ENCODE measurements at regions not wholly inside any gene's neighbourhood (a gene's known extent, or its start where the extent isn't known, plus 50 kb on each side); places are given as distances from the start of the nearest gene placed in this dataset.
"Not testable (repeated sequence)": the region's sequence is repeated elsewhere in the genome, so short reads cannot be mapped to it uniquely, and the experiment has no call there.

DNA sequence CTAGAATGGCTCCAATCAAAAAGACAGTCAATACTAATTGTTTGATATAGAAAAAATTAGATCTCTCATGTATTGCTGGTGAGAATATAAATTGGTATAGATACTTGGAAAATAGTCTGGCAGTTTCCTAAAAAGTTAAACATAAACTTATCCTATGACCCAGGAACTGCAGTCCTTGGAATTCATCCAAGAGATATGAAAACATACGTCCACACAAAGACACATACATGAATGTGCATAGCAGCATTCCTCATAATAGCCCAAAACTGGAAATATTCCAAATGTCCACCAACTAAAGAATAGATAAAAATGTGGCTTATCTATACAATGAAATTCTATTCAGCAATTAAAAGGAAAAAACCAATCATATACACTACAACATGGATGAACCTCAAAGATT lies 128.4 kb downstream of the ZFAND4 start (continued):
- TF ChIP-seq MLLT1 (IDR thresholded peaks at IDR 0.05) (no peak), HDAC6 (IDR thresholded peaks at IDR 0.05; ENCODE audit: unreplicated experiment) (no peak), TBL1XR1 (IDR thresholded peaks at IDR 0.05; ENCODE audit: low read depth, low read length) (no peak), HDGF (IDR thresholded peaks at IDR 0.05) (no peak)

DNA sequence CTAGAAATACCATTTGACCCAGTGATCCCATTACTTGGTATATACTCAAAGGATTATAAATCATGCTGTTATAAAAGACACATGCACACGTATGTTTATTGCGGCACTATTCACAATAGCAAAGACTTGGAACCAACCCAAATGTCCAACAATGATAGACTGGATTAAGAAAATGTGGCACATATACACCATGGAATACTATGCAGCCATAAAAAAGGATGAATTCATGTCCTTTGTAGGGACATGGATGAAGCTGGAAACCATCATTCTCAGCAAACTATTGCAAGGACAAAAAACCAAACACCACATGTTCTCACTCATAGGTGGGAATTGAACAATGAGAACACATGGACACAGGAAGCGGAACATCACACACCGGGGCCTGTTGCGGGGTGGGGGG lies 131.5 kb downstream of the ZFAND4 start:
- BruUV-seq (replicated peaks); H3K4me3 ChIP-seq; intact Hi-C loops (cut with micrococcal nuclease; ENCODE audit: unreplicated experiment); H3K27me3 ChIP-seq (replicated peaks in 1 of 2; ENCODE audit: control insufficient read depth in 2 of 2, insufficient read depth in 2 of 2, low read length in 1 of 2); SMC1A ChIA-PET (ENCODE audit: uncharacterized antibody, unreplicated experiment); ATAC-seq; H3K4me2 ChIP-seq (ENCODE audit: control insufficient read depth, insufficient read depth); H3K9me3 ChIP-seq (replicated peaks; ENCODE audit: control insufficient read depth, insufficient read depth, low read length); in situ Hi-C loops (cut with MboI); H3K36me3 ChIP-seq (ENCODE audit: control insufficient read depth in 2 of 2, insufficient read depth in 2 of 2, low read length in 1 of 2); H4K20me1 ChIP-seq (ENCODE audit: control insufficient read depth, insufficient read depth); FAIRE-seq; POLR2A ChIA-PET; CTCF ChIA-PET; RAD21 ChIA-PET (ENCODE audit: unreplicated experiment); H3K9ac ChIP-seq (ENCODE audit: control insufficient read depth, insufficient read depth, low read length); DNase-seq (ENCODE audit: low read depth, low spot score); H3K27ac ChIP-seq (ENCODE audit: control insufficient read depth, insufficient read depth); H3K79me2 ChIP-seq (ENCODE audit: control insufficient read depth, insufficient read depth, low read length); H2AFZ ChIP-seq (ENCODE audit: control insufficient read depth, low read depth, low read length); H3K4me1 ChIP-seq (ENCODE audit: control insufficient read depth, insufficient read depth, low read length): not testable (repeated sequence)
- WGBS (ENCODE audit: insufficient coverage, insufficient replicate concordance, low lambda C conversion rate, missing lambda C conversion rate): 97% methylated on average over 5 of the region's 5 CpGs

DNA sequence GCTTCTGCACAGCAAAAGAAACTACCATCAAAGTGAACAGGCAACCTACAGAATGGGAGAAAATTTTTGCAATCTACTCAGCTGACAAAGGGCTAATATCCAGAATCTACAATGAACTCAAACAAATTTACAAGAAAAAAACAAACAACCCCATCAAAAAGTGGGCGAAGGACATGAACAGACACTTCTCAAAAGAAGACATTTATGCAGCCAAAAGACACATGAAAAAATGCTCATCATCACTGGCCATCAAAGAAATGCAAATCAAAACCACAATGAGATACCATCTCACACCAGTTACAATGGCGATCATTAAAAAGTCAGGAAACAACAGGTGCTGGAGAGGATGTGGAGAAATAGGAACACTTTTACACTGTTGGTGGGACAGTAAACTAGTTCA lies 132.0 kb downstream of the ZFAND4 start:
- H3K27ac ChIP-seq (ENCODE audit: control insufficient read depth, insufficient read depth); intact Hi-C loops (cut with micrococcal nuclease; ENCODE audit: unreplicated experiment); BruUV-seq (replicated peaks); RAD21 ChIA-PET (ENCODE audit: unreplicated experiment); H3K36me3 ChIP-seq (ENCODE audit: control insufficient read depth in 2 of 2, insufficient read depth in 2 of 2, low read length in 1 of 2); H3K4me2 ChIP-seq (ENCODE audit: control insufficient read depth, insufficient read depth); H2AFZ ChIP-seq (ENCODE audit: control insufficient read depth, low read depth, low read length); H3K9ac ChIP-seq (ENCODE audit: control insufficient read depth, insufficient read depth, low read length); H3K79me2 ChIP-seq (ENCODE audit: control insufficient read depth, insufficient read depth, low read length); CTCF ChIA-PET; H3K9me3 ChIP-seq (replicated peaks; ENCODE audit: control insufficient read depth, insufficient read depth, low read length); ATAC-seq; in situ Hi-C loops (cut with MboI); DNase-seq (ENCODE audit: low read depth, low spot score); H3K4me3 ChIP-seq; FAIRE-seq; H3K4me1 ChIP-seq (ENCODE audit: control insufficient read depth, insufficient read depth, low read length); H3K27me3 ChIP-seq (replicated peaks in 1 of 2; ENCODE audit: control insufficient read depth in 2 of 2, insufficient read depth in 2 of 2, low read length in 1 of 2); SMC1A ChIA-PET (ENCODE audit: uncharacterized antibody, unreplicated experiment); POLR2A ChIA-PET; H4K20me1 ChIP-seq (ENCODE audit: control insufficient read depth, insufficient read depth): not testable (repeated sequence)
- WGBS (ENCODE audit: insufficient coverage, insufficient replicate concordance, low lambda C conversion rate, missing lambda C conversion rate): 83% methylated on average over 2 of the region's 2 CpGs

GRCh38 chr10:45539569-45539968 lies 133.0 kb downstream of the ZFAND4 start:
- H3K36me3 ChIP-seq (ENCODE audit: control insufficient read depth in 2 of 2, insufficient read depth in 2 of 2, low read length in 1 of 2); in situ Hi-C loops (cut with MboI); CTCF ChIA-PET; H3K9ac ChIP-seq (ENCODE audit: control insufficient read depth, insufficient read depth, low read length); H3K79me2 ChIP-seq (ENCODE audit: control insufficient read depth, insufficient read depth, low read length); H3K9me3 ChIP-seq (replicated peaks; ENCODE audit: control insufficient read depth, insufficient read depth, low read length); RAD21 ChIA-PET (ENCODE audit: unreplicated experiment); H3K4me1 ChIP-seq (ENCODE audit: control insufficient read depth, insufficient read depth, low read length); FAIRE-seq; H4K20me1 ChIP-seq (ENCODE audit: control insufficient read depth, insufficient read depth); BruUV-seq (replicated peaks); intact Hi-C loops (cut with micrococcal nuclease; ENCODE audit: unreplicated experiment); H2AFZ ChIP-seq (ENCODE audit: control insufficient read depth, low read depth, low read length); POLR2A ChIA-PET; H3K27me3 ChIP-seq (replicated peaks in 1 of 2; ENCODE audit: control insufficient read depth in 2 of 2, insufficient read depth in 2 of 2, low read length in 1 of 2); H3K4me2 ChIP-seq (ENCODE audit: control insufficient read depth, insufficient read depth); H3K4me3 ChIP-seq; H3K27ac ChIP-seq (ENCODE audit: control insufficient read depth, insufficient read depth); SMC1A ChIA-PET (ENCODE audit: uncharacterized antibody, unreplicated experiment); DNase-seq (ENCODE audit: low read depth, low spot score); ATAC-seq: not testable (repeated sequence)
- 0% methylated on average over 1 of the region's 1 CpG for WGBS (ENCODE audit: insufficient coverage, insufficient replicate concordance, low lambda C conversion rate, missing lambda C conversion rate)

All from GM12878 (cell line).